ENCODE measurements at regions not wholly inside any gene's neighbourhood (a gene's known extent, or its start where the extent isn't known, plus 50 kb on each side); places are given as distances from the start of the nearest gene placed in this dataset.

DNA sequence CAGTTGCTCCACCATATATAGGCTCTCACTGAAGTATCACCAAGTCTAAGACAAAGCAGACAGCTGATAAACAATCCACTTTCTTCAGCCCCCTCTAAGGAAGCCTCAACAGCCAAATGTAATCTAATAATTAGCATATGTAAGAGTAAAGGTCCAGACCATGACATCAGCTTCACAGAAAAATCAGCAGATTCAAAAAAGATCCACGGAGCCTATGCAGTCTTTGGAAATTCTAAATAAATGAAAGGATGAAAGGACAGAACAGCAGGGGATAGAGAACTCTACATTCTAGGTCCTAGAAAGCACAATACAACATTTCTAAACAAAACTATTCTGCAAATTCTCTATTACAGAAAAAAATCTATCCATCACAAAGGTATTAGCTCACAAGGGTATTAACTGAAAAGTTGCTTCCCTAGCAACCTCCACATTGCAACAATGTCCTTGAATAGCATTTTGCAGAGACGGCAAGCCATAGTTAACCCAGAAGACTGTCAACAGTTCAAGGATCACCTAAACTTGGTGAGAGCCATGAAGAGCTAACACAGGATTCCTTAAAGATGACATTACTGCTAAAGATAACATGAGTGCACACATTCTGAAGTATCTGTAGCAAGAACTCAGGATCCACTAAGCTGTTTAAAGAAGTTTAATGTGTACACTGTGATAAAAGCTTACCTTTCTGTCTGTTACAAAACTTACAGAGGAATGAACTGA, 74.3 kb downstream of the SIPA1L2 start:
- no peak for DNase-seq

- no peak for DNase-seq
Measured at GRCh38 chr1:232554409-232554808, 75.5 kb downstream of the SIPA1L2 start.

DNA sequence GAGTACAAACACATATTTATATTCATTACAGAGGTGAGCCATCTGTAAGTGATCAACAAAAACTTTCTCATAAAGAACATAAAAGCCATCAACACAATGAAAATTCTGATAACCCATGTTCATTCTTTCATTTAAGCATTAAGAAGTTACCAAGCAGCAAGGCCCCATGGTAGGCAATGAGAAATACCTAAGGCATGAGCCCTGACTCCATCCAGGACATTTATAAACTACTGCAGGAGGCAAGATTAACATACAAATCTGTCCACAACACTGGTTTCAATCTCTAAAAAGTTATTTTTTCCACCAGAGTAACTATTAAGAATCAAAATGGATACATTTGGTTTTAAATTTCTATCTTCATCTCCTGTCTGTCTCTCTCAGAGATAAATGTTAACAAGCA, 76.1 kb downstream of the SIPA1L2 start:
- DNase-seq: no peak

DNA sequence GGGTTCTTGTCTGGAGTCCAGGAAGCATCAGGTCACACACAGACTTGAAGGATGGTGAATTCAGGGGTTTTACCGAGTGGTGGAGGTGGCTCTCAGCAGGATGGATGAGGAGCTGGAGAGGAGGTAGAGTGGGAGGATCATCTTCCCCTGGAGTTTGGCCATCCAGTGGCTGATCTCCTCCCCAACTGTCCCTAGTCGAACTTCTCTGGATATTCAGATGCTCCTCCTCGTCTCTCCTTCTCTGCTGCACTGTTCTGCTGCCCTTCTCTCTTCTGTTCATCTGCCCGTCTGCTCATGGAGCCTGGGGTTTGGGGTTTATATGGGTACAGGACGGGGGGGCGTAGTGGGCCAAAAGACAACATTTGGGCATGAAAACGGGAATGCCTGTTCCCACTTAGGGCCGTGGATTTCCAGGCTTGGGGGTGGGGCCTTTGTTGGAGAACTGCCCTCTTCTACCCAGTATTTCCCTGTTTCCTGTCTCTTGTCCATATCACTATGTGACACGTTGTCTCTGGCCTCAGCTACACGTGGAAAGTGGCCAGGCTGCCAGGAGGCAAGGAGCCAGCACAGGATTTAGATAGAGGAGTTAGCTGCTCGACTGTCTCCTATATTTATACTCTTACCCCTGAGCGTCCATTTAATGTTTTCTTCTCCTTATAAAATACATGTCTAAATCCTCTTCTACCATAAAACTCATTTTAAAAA, 76.7 kb downstream of the SIPA1L2 start:
- DNase-seq: no peak

GRCh38 chr1:232551386-232551785, 78.5 kb downstream of the SIPA1L2 start:
- no peak for DNase-seq

DNA sequence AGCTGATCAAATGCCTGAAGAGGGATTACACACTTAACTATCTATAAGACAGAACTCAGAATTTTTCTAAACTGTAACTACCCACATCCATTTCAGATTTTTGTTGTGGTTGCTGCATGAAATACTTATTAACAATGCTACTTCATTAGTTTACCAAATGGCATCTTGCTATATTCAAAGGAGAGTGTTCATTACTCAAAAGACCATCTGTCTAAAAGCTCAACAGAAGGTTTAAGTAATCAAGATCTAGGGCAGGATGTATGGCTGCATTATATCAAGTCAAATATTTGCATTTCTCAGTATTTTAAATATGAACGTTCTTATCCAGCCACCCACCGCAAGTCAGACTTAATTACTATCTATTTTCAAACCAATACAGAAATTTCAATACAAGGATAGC, 79.9 kb downstream of the SIPA1L2 start:
- no peak for DNase-seq

DNA sequence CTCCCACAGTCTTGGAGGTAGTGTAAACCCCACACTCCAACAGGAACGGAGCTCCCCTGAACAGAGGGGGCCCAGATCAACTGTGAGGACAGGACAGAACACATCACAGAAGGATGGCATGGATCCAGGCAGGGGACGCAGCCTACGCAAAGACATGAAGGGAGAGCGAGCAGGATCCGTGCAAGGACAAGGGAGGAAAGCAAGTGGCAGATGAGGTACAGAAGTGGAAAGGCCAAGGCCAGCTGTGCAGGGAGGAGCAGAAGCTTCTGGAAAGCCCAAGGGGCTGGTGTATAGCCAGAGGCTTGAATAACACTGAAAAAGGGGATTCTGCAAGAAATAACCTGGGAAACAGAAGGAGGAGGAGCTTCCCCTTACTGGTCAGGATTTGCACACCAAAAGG, 81.2 kb downstream of the SIPA1L2 start:
- DNase-seq: no peak

DNA sequence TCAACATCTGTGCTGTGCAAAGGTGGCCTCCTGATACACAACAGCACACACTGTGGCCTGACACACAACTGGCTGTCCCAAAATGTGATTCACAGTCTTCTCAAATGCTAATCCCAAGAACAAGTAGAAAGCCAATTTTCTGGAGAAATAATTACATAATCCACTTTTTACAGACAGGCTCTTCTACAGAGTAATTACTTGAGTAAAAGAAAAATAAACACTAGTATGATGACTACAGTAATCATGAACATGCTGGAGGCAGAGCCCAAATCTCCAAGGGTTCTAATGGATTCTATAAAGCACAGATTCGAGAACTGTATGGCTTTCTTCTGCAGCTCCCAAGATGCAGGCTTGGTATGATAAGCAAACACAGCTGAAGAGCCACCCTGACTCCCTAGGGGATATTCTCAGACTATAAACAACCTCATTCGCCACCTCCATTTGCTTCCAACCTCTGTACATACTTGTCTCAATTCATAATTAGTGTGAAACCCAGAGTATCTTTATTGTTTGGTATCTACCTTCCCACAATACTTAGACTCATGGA, 81.9 kb downstream of the SIPA1L2 start:
- no peak for DNase-seq

DNA sequence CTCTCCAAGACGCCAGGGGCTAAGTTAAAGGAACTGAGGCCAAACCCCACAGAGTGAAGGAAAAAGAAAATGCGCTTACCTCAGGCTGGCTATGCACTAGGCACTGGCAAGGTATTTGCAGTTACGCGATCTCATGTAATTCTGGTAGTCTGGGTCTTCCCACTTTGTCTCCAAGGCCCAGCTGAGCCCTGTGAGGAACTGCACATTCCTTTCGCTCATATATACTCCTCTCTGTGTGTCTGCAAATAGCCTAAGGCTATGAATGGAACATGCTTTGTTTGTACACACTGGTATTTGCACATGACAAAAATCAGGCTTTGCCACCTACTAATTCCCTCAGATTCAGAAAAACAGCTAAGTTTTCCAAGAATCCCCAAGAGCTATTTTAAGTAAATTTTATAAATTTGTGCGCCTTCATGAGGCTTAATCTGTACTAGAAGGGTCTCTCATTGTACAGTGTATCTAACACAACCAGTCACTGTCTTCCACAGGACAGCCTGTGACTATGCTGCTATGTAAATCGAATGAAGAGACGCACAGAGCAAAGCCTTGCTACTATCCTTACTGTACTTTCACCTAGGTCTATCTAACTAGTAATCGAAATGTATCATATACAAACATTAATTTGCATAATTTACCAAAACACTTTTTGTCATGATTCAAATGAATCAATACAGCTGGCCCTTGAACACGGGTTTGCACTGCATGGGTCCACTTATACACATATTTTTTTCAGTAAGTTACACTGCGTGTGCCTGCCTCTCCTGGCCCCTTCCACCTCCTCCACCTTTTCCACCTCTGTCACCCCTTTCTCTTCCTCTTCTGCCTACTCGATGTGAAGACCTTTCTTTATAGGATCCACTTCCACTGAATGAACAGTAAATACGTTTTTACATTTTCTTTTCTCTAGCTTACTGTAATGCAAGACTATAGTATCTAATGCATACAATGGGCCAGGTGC, 87.0 kb downstream of the SIPA1L2 start:
- DNase-seq: no peak

GRCh38 chr1:232538943-232539302, 91.0 kb downstream of the SIPA1L2 start:
- no peak for DNase-seq

DNA sequence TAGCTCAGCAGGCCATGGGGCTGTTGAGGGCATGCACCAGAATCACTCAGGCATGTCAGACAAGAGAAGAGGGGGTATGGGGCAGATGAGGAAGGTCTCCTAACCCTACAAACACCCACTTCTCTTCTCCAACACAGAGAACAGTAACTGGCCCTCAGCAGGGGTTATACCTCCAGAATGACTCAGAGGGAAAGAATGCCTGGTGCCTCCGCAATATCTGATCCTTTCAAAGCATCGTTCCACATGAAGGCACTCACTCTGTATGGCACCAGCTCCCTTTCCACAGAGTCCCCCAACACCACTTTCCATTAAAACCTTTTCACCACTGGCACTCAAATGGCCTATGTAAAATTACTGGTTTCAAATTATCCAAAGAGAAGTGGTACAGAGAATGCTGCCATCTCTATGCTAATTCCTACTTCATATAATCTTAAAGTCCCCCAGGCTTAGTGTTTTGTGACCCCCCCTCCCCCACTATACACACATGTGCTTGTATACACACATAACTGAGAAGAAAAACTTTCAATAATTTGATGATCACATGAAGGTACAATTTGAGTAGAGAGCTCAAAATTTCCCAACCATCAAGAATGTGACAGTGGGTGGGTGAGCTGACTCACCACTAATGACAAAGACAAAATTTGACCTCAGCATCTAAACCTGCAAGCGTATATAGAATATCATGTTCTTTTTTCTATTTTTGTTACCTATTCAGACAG, 91.5 kb downstream of the SIPA1L2 start:
- DNase-seq: no peak

GRCh38 chr1:232534552-232535517, 95.1 kb downstream of the SIPA1L2 start:
- no peak for DNase-seq

- DNase-seq: no peak
Measured at GRCh38 chr1:232533328-232533727, 96.6 kb downstream of the SIPA1L2 start.

DNA sequence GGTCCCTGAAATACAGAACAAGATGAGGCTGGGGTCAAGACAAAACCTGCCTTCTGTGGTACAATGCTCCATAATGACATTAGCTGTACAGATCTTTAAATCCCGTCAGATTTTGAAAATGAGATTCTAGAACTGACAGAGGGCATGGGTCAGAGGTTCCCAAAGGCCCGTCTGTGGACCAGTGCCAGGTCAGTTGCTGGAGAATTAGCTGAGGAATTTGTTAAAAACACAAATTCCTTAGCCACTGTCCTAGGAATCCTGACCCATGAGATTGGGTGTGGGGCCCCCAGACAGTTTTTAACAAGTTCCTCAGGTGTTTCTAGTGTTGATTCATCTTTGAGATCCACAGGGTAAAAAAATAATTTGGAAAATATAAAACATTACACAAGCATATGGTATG, 97.0 kb downstream of the SIPA1L2 start:
- DNase-seq: no peak

- DNase-seq: no peak
Measured at GRCh38 chr1:232531291-232531690, 98.6 kb downstream of the SIPA1L2 start.

DNA sequence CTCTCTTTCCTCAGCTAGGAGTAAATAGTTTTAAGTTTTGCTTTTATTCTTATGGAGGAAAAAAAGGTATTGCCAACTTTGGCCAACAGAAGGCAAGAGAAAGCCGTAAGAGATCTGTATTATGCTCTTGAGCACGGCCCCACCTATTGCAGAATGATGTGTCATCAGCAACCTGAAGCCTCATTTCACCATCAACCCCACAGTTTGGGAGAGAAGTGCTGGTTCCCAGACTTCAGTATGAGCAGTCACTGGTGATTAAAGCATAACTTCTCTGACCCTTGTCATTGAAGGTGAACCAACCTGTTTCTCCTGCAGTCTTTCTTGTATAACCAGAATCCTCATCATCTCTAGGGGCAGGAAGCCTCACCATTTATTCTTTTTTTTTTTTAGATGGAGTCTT, 100.2 kb downstream of the SIPA1L2 start:
- DNase-seq: no peak

DNA sequence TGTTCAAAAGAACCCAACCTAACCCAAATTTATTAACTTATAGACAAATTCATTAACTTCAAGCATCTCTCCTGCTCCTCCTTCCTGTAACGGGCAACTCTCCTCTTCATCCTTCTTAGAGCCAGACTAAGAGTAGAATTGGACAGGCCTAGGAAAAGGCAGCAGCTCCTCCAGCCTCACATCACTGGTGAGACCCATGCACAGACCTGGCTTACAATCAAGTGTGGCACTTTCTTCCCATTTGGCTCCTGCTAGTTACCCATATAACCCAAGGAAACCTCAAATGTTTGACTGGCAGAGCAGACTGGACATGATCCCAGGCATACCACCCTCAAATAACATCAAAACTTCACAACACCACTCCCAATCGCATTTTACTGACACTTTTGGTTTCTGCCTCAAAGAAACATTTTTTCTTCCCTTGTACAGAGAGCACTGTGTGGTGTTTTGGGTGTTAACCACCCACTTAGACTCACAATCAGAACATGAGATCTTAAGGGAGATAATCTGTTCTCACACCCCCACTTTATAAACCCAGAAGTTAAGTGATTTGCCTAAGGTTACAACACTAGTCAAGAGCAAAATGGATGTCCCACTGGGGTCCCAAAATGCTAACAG, 101.4 kb downstream of the SIPA1L2 start:
- DNase-seq: peak; percentile 24

GRCh38 chr1:232524056-232524455, 105.9 kb downstream of the SIPA1L2 start:
- no peak for DNase-seq

DNA sequence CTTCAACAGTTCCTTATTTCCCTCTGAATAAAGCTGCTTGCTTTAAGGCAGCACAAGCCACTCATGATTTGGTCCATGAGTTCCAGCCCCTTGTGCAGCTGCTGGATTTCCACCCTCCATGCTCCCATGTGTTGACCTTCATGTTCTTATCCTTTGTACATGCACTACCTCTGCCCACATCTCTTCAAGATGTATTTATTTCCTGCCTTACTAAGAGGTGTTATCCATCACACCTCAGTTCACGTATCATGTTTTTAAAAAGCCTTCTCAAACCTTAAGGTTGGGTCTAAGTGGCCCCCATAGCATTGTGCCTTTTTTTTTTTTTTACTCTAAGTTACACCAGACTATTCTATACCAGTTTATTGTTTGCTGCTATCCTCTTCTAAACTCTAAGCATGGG, 107.7 kb downstream of the SIPA1L2 start:
- DNase-seq: no peak

GRCh38 chr1:232521660-232522059, 108.3 kb downstream of the SIPA1L2 start:
- DNase-seq: no peak

DNA sequence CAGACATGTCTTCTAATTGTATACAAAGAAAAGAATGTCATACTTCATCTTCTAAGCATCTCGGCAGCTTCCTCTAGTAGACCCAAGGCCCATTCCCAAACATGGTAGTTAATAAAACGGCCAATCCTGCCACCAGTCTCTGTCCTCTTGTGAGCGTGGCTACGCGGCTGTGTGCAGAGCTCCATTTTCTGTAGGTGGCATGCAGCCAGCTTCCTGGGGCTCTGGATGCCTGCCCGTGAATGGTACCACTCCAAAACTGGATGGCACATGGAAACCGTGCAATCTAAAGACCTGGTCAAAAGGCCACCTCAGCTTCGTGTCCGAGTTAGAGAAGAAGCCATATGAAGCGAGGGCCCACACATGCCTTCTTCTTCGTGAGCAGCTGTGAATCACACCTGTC, 110.7 kb downstream of the SIPA1L2 start:
- DNase-seq: no peak
